ENCODE measurements at regions not wholly inside any gene's neighbourhood (a gene's known extent, or its start where the extent isn't known, plus 50 kb on each side); places are given as distances from the start of the nearest gene placed in this dataset.

- H3K27me3 Mint-ChIP-seq (ENCODE audit: low read depth): no peaks in the 10 kb centered on the region
Measured at GRCh38 chr14:76974365-76974764, 54.1 kb downstream of the IRF2BPL start.

GRCh38 chr14:76971549-76971948, 57.0 kb downstream of the IRF2BPL start:
- Mint-ChIP-seq H3K27ac (no peak overlapping the region), H3K4me1 (ENCODE audit: low read depth) (peaks cover 14% of the 10 kb centered on the region), H3K27me3 (ENCODE audit: low read depth) (no peaks in the 10 kb centered on the region), H3K36me3 (ENCODE audit: low read depth) (no peaks in the 10 kb centered on the region), H3K4me3 (ENCODE audit: low read depth) (no peak overlapping the region), H3K9me3 (no peaks in the 10 kb centered on the region)
- no peak for DNase-seq (ENCODE audit: low spot score)
- intact Hi-C loops (cut with micrococcal nuclease): no loop called here

More at GRCh38 chr14:76974365-76974764, 54.1 kb downstream of the IRF2BPL start:
- no peak for DNase-seq (ENCODE audit: low spot score)
- peaks cover 29% of the 10 kb centered on the region for H3K4me1 Mint-ChIP-seq (ENCODE audit: low read depth)
- intact Hi-C loops (cut with micrococcal nuclease): no loop called here
- H3K9me3 Mint-ChIP-seq: no peaks in the 10 kb centered on the region
- H3K4me3 Mint-ChIP-seq (ENCODE audit: low read depth): no peak overlapping the region
- no peak overlapping the region for H3K27ac Mint-ChIP-seq
- H3K36me3 Mint-ChIP-seq (ENCODE audit: low read depth): no peaks in the 10 kb centered on the region

GRCh38 chr14:76968621-76969063, 59.9 kb downstream of the IRF2BPL start:
- H3K27me3 Mint-ChIP-seq (ENCODE audit: low read depth): no peaks in the 10 kb centered on the region
- no peak for DNase-seq (ENCODE audit: low spot score)
- H3K9me3 Mint-ChIP-seq: no peaks in the 10 kb centered on the region
- no peak overlapping the region for H3K27ac Mint-ChIP-seq
- intact Hi-C loops (cut with micrococcal nuclease): no loop called here
- no peak overlapping the region for H3K4me3 Mint-ChIP-seq (ENCODE audit: low read depth)
- H3K36me3 Mint-ChIP-seq (ENCODE audit: low read depth): no peaks in the 10 kb centered on the region
- peaks cover 26% of the 10 kb centered on the region for H3K4me1 Mint-ChIP-seq (ENCODE audit: low read depth)

GRCh38 chr14:76967788-76968187, 60.7 kb downstream of the IRF2BPL start:
- intact Hi-C loops (cut with micrococcal nuclease): no loop called here
- Mint-ChIP-seq H3K36me3 (ENCODE audit: low read depth) (no peaks in the 10 kb centered on the region), H3K4me3 (ENCODE audit: low read depth) (no peak overlapping the region), H3K4me1 (ENCODE audit: low read depth) (peaks cover 32% of the 10 kb centered on the region), H3K9me3 (no peaks in the 10 kb centered on the region), H3K27ac (no peak overlapping the region), H3K27me3 (ENCODE audit: low read depth) (no peaks in the 10 kb centered on the region)
- no peak for DNase-seq (ENCODE audit: low spot score)

GRCh38 chr14:76965232-76965631, 63.3 kb downstream of the IRF2BPL start:
- peaks cover 54% of the 10 kb centered on the region for H3K4me1 Mint-ChIP-seq (ENCODE audit: low read depth)
- no peak for DNase-seq (ENCODE audit: low spot score)
- H3K9me3 Mint-ChIP-seq: no peaks in the 10 kb centered on the region
- no peaks in the 10 kb centered on the region for H3K36me3 Mint-ChIP-seq (ENCODE audit: low read depth)
- H3K27ac Mint-ChIP-seq: peak overlapping the region; percentile 82
- peak overlapping the region; percentile 58 for H3K4me3 Mint-ChIP-seq (ENCODE audit: low read depth)
- intact Hi-C loops (cut with micrococcal nuclease): no loop called here
- H3K27me3 Mint-ChIP-seq (ENCODE audit: low read depth): no peaks in the 10 kb centered on the region

- no peak overlapping the region for H3K4me3 Mint-ChIP-seq (ENCODE audit: low read depth)
- H3K27ac Mint-ChIP-seq: peak overlapping the region; percentile 12
- no peak for DNase-seq (ENCODE audit: low spot score)
- intact Hi-C loops (cut with micrococcal nuclease): loop anchor here (5.0 kb wide), 1 partner anchor 338 kb away; no protein-coding TSS in a partner anchor
- no peaks in the 10 kb centered on the region for H3K36me3 Mint-ChIP-seq (ENCODE audit: low read depth)
- H3K4me1 Mint-ChIP-seq (ENCODE audit: low read depth): peaks cover 59% of the 10 kb centered on the region
- no peaks in the 10 kb centered on the region for H3K27me3 Mint-ChIP-seq (ENCODE audit: low read depth)
- no peaks in the 10 kb centered on the region for H3K9me3 Mint-ChIP-seq
Measured at GRCh38 chr14:76964695-76965094, 63.8 kb downstream of the IRF2BPL start.

GRCh38 chr14:76963372-76963771, 65.1 kb downstream of the IRF2BPL start:
- intact Hi-C loops (cut with micrococcal nuclease): loop anchor here (5.0 kb wide), 1 partner anchor 339 kb away; no protein-coding TSS in a partner anchor
- Mint-ChIP-seq H3K36me3 (ENCODE audit: low read depth) (no peaks in the 10 kb centered on the region), H3K27ac (peak overlapping the region; percentile 18), H3K9me3 (no peaks in the 10 kb centered on the region), H3K4me3 (ENCODE audit: low read depth) (peak overlapping the region; percentile 7), H3K4me1 (ENCODE audit: low read depth) (peaks cover 69% of the 10 kb centered on the region), H3K27me3 (ENCODE audit: low read depth) (no peaks in the 10 kb centered on the region)
- no peak for DNase-seq (ENCODE audit: low spot score)

GRCh38 chr14:76962303-76962660, 66.2 kb downstream of the IRF2BPL start:
- Mint-ChIP-seq H3K9me3 (no peaks in the 10 kb centered on the region), H3K27ac (peak overlapping the region; percentile 95), H3K4me1 (ENCODE audit: low read depth) (peaks cover 80% of the 10 kb centered on the region), H3K36me3 (ENCODE audit: low read depth) (no peaks in the 10 kb centered on the region), H3K4me3 (ENCODE audit: low read depth) (peak overlapping the region; percentile 50), H3K27me3 (ENCODE audit: low read depth) (no peaks in the 10 kb centered on the region)
- intact Hi-C loops (cut with micrococcal nuclease): loop anchor here (1.0 to 5.0 kb wide), 3 partner anchors 16 to 340 kb away; no protein-coding TSS in a partner anchor
- no peak for DNase-seq (ENCODE audit: low spot score)

- intact Hi-C loops (cut with micrococcal nuclease): loop anchor here (1.0 to 5.0 kb wide), 5 partner anchors 17 to 341 kb away; partner anchors contain the start of gene IRF2BPL
- peak; percentile 98 for DNase-seq (ENCODE audit: low spot score)
- peaks cover 79% of the 10 kb centered on the region for H3K4me1 Mint-ChIP-seq (ENCODE audit: low read depth)
- H3K27ac Mint-ChIP-seq: peak overlapping the region; percentile 95
- peak overlapping the region; percentile 72 for H3K4me3 Mint-ChIP-seq (ENCODE audit: low read depth)
- H3K36me3 Mint-ChIP-seq (ENCODE audit: low read depth): no peaks in the 10 kb centered on the region
- no peaks in the 10 kb centered on the region for H3K9me3 Mint-ChIP-seq
- H3K27me3 Mint-ChIP-seq (ENCODE audit: low read depth): no peaks in the 10 kb centered on the region
Measured at GRCh38 chr14:76961631-76962302, 66.7 kb downstream of the IRF2BPL start.

GRCh38 chr14:76958980-76959710, 69.4 kb downstream of the IRF2BPL start:
- peak overlapping the region; percentile 71 for H3K27ac Mint-ChIP-seq
- no peak overlapping the region for H3K4me3 Mint-ChIP-seq (ENCODE audit: low read depth)
- H3K9me3 Mint-ChIP-seq: no peaks in the 10 kb centered on the region
- intact Hi-C loops (cut with micrococcal nuclease): no loop called here
- H3K27me3 Mint-ChIP-seq (ENCODE audit: low read depth): no peaks in the 10 kb centered on the region
- no peaks in the 10 kb centered on the region for H3K36me3 Mint-ChIP-seq (ENCODE audit: low read depth)
- H3K4me1 Mint-ChIP-seq (ENCODE audit: low read depth): peaks cover 83% of the 10 kb centered on the region
- DNase-seq (ENCODE audit: low spot score): no peak

- H3K4me1 Mint-ChIP-seq (ENCODE audit: low read depth): peaks cover 80% of the 10 kb centered on the region
- no peaks in the 10 kb centered on the region for H3K27me3 Mint-ChIP-seq (ENCODE audit: low read depth)
- DNase-seq (ENCODE audit: low spot score): no peak
- H3K4me3 Mint-ChIP-seq (ENCODE audit: low read depth): no peak overlapping the region
- no peaks in the 10 kb centered on the region for H3K36me3 Mint-ChIP-seq (ENCODE audit: low read depth)
- H3K9me3 Mint-ChIP-seq: no peaks in the 10 kb centered on the region
- intact Hi-C loops (cut with micrococcal nuclease): no loop called here
- peak overlapping the region; percentile 90 for H3K27ac Mint-ChIP-seq
Measured at GRCh38 chr14:76958020-76958979, 70.2 kb downstream of the IRF2BPL start.

GRCh38 chr14:76957224-76957891, 71.2 kb downstream of the IRF2BPL start:
- no peaks in the 10 kb centered on the region for H3K36me3 Mint-ChIP-seq (ENCODE audit: low read depth)

More at GRCh38 chr14:76957224-76957891, 71.2 kb downstream of the IRF2BPL start:
- no peaks in the 10 kb centered on the region for H3K27me3 Mint-ChIP-seq (ENCODE audit: low read depth)
- H3K27ac Mint-ChIP-seq: peak overlapping the region; percentile 90
- intact Hi-C loops (cut with micrococcal nuclease): loop anchor here (2.0 kb wide), 4 partner anchors 15 to 141 kb away; partner anchors contain the start of gene CIPC
- no peaks in the 10 kb centered on the region for H3K9me3 Mint-ChIP-seq
- H3K4me1 Mint-ChIP-seq (ENCODE audit: low read depth): peaks cover 75% of the 10 kb centered on the region
- peak overlapping the region; percentile 37 for H3K4me3 Mint-ChIP-seq (ENCODE audit: low read depth)
- no peak for DNase-seq (ENCODE audit: low spot score)

Data from activated T-helper 2 cell treated with anti-CD3 and anti-CD28 coated beads, Interferon-gamma antibody, Interleukin-2, Interleukin-4, amounts not matched to agents 10 μg/mL and 5 μg/mL and 100 μg/mL, durations not matched to agents 14 hours and 24 hours and 36 hours (primary cell).